ENCODE measurements at regions not wholly inside any gene's neighbourhood (a gene's known extent, or its start where the extent isn't known, plus 50 kb on each side); places are given as distances from the start of the nearest gene placed in this dataset.
A peak's percentile ranks its signal among the peaks of the same experiment; 100 is the strongest.

DNA sequence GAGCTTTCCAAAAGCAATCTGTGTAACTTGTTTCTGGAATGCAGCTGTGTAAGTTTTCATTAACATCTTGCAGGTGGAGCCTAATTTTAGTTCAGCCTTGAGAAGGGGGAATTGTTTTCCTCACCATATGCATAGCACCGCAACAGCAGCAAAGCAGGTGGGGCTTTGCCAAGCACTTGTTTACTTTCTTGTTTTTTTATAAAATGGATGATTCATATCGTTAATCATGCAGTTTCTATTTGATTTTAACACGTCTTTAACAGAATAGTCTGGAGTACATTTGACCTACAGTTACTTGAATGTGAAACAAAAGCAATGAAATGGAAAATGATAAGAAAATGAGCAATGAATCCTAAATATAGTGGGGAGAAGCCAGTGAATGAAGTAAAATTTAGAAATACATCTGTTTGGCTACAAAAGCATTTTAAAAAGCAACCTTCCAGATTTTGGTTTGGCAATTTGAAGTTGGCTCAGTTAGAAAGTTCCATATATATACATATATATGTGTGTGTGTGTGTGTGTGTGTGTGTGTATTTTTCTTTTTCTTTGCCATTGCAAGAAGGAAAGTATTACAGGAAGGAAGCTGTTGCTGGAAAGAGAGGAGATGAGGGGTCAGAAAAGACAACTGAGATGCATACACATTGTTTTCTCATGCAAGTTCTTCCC is 119.0 kb upstream of the ADGRL2 start:
- TF ChIP-seq, protein P1, sequence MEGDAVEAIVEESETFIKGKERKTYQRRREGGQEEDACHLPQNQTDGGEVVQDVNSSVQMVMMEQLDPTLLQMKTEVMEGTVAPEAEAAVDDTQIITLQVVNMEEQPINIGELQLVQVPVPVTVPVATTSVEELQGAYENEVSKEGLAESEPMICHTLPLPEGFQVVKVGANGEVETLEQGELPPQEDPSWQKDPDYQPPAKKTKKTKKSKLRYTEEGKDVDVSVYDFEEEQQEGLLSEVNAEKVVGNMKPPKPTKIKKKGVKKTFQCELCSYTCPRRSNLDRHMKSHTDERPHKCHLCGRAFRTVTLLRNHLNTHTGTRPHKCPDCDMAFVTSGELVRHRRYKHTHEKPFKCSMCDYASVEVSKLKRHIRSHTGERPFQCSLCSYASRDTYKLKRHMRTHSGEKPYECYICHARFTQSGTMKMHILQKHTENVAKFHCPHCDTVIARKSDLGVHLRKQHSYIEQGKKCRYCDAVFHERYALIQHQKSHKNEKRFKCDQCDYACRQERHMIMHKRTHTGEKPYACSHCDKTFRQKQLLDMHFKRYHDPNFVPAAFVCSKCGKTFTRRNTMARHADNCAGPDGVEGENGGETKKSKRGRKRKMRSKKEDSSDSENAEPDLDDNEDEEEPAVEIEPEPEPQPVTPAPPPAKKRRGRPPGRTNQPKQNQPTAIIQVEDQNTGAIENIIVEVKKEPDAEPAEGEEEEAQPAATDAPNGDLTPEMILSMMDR (IDR thresholded peaks at IDR 0.05), result no peak
- H3K27me3 ChIP-seq, result no peaks in the 10 kb centered on the region
- no peak overlapping the region for H3K27ac ChIP-seq
- intact Hi-C loops (cut with DNase I), result no loop called here
- no peaks in the 10 kb centered on the region for H3K36me3 ChIP-seq
- ATAC-seq (peak; percentile 45), DNase-seq (no peak)
- H3K4me3 ChIP-seq, result no peak overlapping the region
- no peaks in the 10 kb centered on the region for H3K9me3 ChIP-seq
- peaks cover 8% of the 10 kb centered on the region for H3K4me1 ChIP-seq

DNA sequence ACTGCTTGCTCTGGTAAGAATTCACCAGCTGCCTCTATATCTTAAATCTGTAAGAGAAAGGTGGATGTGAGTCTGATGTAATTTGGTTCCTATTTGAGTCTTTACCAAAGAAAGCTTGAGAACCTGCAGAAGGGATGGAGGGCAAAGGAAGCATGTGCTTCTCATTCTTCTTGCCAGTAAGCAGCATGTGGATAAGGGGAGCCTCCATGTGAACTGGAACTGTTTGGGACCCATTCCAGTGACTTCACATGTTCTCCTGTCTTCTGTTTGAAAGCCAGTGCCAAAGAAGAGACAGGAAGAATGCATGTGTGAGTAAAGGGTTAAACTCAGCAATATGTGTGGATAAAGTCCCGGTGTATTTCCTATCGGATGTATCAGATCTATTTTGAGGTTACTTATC is 119.6 kb upstream of the ADGRL2 start:
- Histone ChIP-seq H3K27ac (no peak overlapping the region), H3K27me3 (no peaks in the 10 kb centered on the region), H3K9me3 (no peaks in the 10 kb centered on the region), H3K4me3 (no peak overlapping the region), H3K4me1 (peaks cover 8% of the 10 kb centered on the region), H3K36me3 (no peaks in the 10 kb centered on the region)
- intact Hi-C loops (cut with DNase I), result no loop called here
- no peak for ATAC-seq
- TF ChIP-seq, protein P1 (IDR thresholded peaks at IDR 0.05), result no peak
- DNase-seq, result no peak

DNA sequence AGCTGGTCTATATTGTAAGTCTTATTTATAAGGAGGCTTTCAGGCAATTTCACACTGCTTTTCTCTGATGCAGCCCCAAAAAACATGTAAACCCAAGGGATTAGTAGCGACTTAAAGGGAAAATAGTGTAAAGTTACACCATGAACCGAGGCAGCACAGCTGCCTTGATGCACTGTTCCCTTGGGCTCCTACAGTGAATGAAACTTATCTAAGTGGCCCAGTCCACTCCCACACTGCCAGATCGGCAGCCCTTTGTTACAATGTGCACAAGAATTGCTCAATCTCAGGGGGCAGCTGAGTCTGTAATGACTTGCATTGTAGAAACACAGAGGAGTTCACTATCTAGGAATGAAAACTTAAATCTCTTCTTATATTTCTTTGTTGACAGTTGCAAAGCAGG is 120.8 kb upstream of the ADGRL2 start:
- no peaks in the 10 kb centered on the region for H3K36me3 ChIP-seq
- H3K27me3 ChIP-seq, result no peaks in the 10 kb centered on the region
- H3K4me1 ChIP-seq, result peaks cover 8% of the 10 kb centered on the region
- ATAC-seq, result peak; percentile 57
- H3K27ac ChIP-seq, result no peak overlapping the region
- no peak overlapping the region for H3K4me3 ChIP-seq
- TF ChIP-seq, protein P1 (IDR thresholded peaks at IDR 0.05), result no peak
- intact Hi-C loops (cut with DNase I), result no loop called here
- no peak for DNase-seq
- no peaks in the 10 kb centered on the region for H3K9me3 ChIP-seq

DNA sequence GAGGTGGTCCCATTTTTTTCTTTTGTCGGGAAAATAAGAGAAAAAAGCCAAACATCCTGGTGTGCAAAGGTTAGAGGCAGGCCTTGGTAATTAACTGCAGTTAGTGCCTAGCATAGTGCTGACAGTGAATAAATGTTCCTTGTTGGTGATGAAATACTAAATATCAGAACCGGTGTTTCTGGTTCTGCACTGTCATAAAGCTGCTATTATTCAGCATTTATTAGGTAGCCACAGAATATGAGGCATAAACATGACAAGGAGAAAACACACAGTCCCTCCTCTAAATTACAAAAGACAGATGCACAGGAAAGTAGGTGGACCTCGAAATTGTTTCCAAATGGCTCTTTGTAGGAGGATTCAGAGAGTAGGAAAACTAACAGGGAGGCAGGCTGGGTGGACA is 122.0 kb upstream of the ADGRL2 start:
- intact Hi-C loops (cut with DNase I), result no loop called here
- DNase-seq (no peak), ATAC-seq (no peak)
- H3K36me3 ChIP-seq, result no peaks in the 10 kb centered on the region
- no peaks in the 10 kb centered on the region for H3K27me3 ChIP-seq
- no peak overlapping the region for H3K27ac ChIP-seq
- TF ChIP-seq, protein P1 (IDR thresholded peaks at IDR 0.05), result no peak
- no peaks in the 10 kb centered on the region for H3K9me3 ChIP-seq
- H3K4me3 ChIP-seq, result no peak overlapping the region
- H3K4me1 ChIP-seq, result peaks cover 8% of the 10 kb centered on the region

DNA sequence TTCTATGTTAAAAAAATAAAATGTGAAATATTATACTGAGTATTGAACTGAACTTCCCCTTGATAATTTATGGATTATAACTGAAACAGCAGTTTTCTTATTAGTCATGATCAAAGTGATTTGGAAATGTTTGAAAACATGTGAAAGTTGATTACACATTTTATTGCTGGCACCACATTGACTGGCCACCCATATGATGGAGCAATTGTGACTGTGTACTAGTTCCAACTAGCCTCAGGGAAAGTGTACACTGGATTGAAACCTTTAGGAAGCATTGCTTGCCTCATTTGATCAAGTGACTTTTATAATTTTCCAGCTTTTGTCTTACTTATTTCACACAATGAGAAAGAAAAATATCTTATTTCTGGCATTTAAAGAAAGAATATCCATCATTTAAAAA is 128.0 kb upstream of the ADGRL2 start:
- H3K9me3 ChIP-seq, result no peaks in the 10 kb centered on the region
- no peaks in the 10 kb centered on the region for H3K36me3 ChIP-seq
- no peak overlapping the region for H3K4me3 ChIP-seq
- DNase-seq (no peak), ATAC-seq (no peak)
- TF ChIP-seq, protein P1 (IDR thresholded peaks at IDR 0.05), result no peak
- intact Hi-C loops (cut with DNase I), result no loop called here
- H3K4me1 ChIP-seq, result peaks cover 4% of the 10 kb centered on the region
- no peak overlapping the region for H3K27ac ChIP-seq
- H3K27me3 ChIP-seq, result no peaks in the 10 kb centered on the region

DNA sequence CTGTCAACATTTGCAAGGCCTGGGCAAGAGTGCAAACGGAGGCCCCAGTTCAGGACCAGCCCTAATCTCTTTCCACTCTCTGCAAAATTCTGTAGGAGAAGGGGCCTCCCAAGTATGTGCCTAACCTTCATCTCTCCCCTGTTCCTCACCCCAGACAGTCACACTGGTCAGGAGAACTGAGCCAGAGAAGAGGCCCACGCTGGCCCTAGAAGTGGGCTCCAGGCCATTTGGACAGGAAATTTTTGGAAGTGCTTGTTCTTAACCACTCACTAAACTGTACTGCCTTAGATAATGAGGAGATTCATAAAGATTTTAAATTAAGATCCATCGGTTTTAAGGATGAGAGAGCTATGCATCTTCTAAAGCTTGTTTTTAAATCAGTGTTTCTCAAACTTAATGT is 129.7 kb upstream of the ADGRL2 start:
- H3K27me3 ChIP-seq, result no peaks in the 10 kb centered on the region
- H3K4me1 ChIP-seq, result peaks cover 4% of the 10 kb centered on the region
- H3K9me3 ChIP-seq, result no peaks in the 10 kb centered on the region
- DNase-seq (no peak), ATAC-seq (no peak)
- H3K27ac ChIP-seq, result no peak overlapping the region
- H3K36me3 ChIP-seq, result no peaks in the 10 kb centered on the region
- H3K4me3 ChIP-seq, result no peak overlapping the region
- intact Hi-C loops (cut with DNase I), result no loop called here
- TF ChIP-seq, protein P1 (IDR thresholded peaks at IDR 0.05), result no peak
